ENCODE measurements at regions not wholly inside any gene's neighbourhood (a gene's known extent, or its start where the extent isn't known, plus 50 kb on each side); places are given as distances from the start of the nearest gene placed in this dataset.

DNA sequence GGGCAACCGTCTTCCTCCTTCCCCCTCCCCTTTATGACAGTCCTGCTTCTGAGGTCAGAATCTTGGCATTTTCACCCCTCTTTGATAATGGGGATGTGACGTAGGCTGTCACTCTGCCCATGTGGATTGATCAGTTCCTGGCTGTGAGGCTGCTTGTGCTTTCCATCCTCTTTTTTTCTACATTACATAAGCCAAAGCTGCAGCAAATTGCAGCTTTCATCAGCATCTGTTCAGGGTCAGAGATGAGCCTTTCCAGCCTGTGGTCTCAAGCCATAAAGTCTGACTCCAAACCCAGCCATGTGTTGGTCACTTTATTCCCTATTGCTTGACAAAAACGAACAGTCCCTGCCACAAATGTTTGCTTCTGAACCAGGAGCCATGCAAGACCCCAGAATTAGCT, 535.1 kb downstream of the CDH11 start:
- no peaks in the 10 kb centered on the region for H3K79me2 ChIP-seq (ENCODE audit: control insufficient read depth, insufficient read depth, low read length)
- no peaks in the 10 kb centered on the region for H4K20me1 ChIP-seq (ENCODE audit: control insufficient read depth, extremely low read depth, insufficient read depth, low read length)
- TF ChIP-seq EZH2 (IDR thresholded peaks at IDR 0.05; ENCODE audit: low read length): no peak
- TF ChIP-seq, protein P1, sequence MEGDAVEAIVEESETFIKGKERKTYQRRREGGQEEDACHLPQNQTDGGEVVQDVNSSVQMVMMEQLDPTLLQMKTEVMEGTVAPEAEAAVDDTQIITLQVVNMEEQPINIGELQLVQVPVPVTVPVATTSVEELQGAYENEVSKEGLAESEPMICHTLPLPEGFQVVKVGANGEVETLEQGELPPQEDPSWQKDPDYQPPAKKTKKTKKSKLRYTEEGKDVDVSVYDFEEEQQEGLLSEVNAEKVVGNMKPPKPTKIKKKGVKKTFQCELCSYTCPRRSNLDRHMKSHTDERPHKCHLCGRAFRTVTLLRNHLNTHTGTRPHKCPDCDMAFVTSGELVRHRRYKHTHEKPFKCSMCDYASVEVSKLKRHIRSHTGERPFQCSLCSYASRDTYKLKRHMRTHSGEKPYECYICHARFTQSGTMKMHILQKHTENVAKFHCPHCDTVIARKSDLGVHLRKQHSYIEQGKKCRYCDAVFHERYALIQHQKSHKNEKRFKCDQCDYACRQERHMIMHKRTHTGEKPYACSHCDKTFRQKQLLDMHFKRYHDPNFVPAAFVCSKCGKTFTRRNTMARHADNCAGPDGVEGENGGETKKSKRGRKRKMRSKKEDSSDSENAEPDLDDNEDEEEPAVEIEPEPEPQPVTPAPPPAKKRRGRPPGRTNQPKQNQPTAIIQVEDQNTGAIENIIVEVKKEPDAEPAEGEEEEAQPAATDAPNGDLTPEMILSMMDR (optimal IDR thresholded peaks at IDR 0.05 in 1 of 3, IDR thresholded peaks at IDR 0.05 in 1 of 3, conservative IDR thresholded peaks at IDR 0.05 in 1 of 3; ENCODE audit: extremely low read depth in 1 of 3, insufficient read depth in 2 of 3, low read length in 3 of 3): no peak
- FAIRE-seq: no peak
- no peak overlapping the region for H3K27ac ChIP-seq (ENCODE audit: control insufficient read depth, insufficient read depth, low read length)
- H3K9ac ChIP-seq (ENCODE audit: control insufficient read depth, extremely low read depth, insufficient read depth, low read length): no peak overlapping the region
- H3K4me1 ChIP-seq (ENCODE audit: control insufficient read depth, extremely low read depth, insufficient read depth, low read length): no peaks in the 10 kb centered on the region
- no peaks in the 10 kb centered on the region for H3K36me3 ChIP-seq (ENCODE audit: control insufficient read depth in 2 of 2, extremely low read depth in 1 of 2, insufficient read depth in 2 of 2, low read length in 2 of 2)
- no peaks in the 10 kb centered on the region for H3K9me3 ChIP-seq (ENCODE audit: control insufficient read depth, low read depth, low read length)
- no peak for DNase-seq (ENCODE audit: low read depth, low spot score)
- no peaks in the 10 kb centered on the region for H3K27me3 ChIP-seq (ENCODE audit: control insufficient read depth, extremely low read depth, insufficient read depth, low read length)
- no peaks in the 10 kb centered on the region for H3K9me1 ChIP-seq (ENCODE audit: control insufficient read depth, extremely low read depth, insufficient read depth, low read length)
- H2AFZ ChIP-seq (ENCODE audit: control insufficient read depth, low read length): no peak overlapping the region
- H3K4me2 ChIP-seq (ENCODE audit: control insufficient read depth, extremely low read depth, insufficient read depth, low read depth, low read length): no peak overlapping the region
- H3K4me3 ChIP-seq (ENCODE audit: control insufficient read depth in 2 of 3, extremely low read depth in 1 of 3, insufficient read depth in 2 of 3, low read depth in 1 of 3, low read length in 3 of 3): no peak overlapping the region
- dilution Hi-C loops (cut with MboI; ENCODE audit: extremely low pct_ligation_motif_present, low sequenced_read_pairs): no loop called here

DNA sequence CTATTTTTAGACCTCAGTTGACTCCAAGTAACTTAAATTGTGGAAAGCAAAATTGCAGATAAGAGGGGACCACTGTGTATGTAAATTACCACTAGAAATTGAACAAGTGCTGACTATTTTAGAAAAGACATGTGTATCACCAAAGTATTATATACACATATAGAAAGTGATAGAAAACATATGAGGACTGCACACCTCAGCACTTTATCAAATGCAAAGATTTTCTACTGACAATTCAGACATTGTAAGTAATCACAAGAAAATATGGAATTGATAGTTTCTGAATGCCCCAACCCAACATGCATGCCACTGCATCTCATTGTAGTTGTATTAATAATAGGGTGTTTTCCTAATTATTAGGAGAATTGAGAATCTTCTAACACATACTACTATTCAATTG, 536.5 kb downstream of the CDH11 start:
- no peak for FAIRE-seq
- Histone ChIP-seq H4K20me1 (ENCODE audit: control insufficient read depth, extremely low read depth, insufficient read depth, low read length) (no peaks in the 10 kb centered on the region), H3K4me3 (ENCODE audit: control insufficient read depth in 2 of 3, extremely low read depth in 1 of 3, insufficient read depth in 2 of 3, low read depth in 1 of 3, low read length in 3 of 3) (no peak overlapping the region), H3K27me3 (ENCODE audit: control insufficient read depth, extremely low read depth, insufficient read depth, low read length) (no peaks in the 10 kb centered on the region), H3K9ac (ENCODE audit: control insufficient read depth, extremely low read depth, insufficient read depth, low read length) (no peak overlapping the region), H3K4me1 (ENCODE audit: control insufficient read depth, extremely low read depth, insufficient read depth, low read length) (no peaks in the 10 kb centered on the region), H3K79me2 (ENCODE audit: control insufficient read depth, insufficient read depth, low read length) (no peaks in the 10 kb centered on the region), H3K27ac (ENCODE audit: control insufficient read depth, insufficient read depth, low read length) (no peak overlapping the region), H2AFZ (ENCODE audit: control insufficient read depth, low read length) (no peak overlapping the region), H3K4me2 (ENCODE audit: control insufficient read depth, extremely low read depth, insufficient read depth, low read depth, low read length) (no peak overlapping the region), H3K36me3 (ENCODE audit: control insufficient read depth in 2 of 2, extremely low read depth in 1 of 2, insufficient read depth in 2 of 2, low read length in 2 of 2) (no peaks in the 10 kb centered on the region), H3K9me3 (ENCODE audit: control insufficient read depth, low read depth, low read length) (no peaks in the 10 kb centered on the region), H3K9me1 (ENCODE audit: control insufficient read depth, extremely low read depth, insufficient read depth, low read length) (no peaks in the 10 kb centered on the region)
- dilution Hi-C loops (cut with MboI; ENCODE audit: extremely low pct_ligation_motif_present, low sequenced_read_pairs): no loop called here
- TF ChIP-seq, protein P1 (optimal IDR thresholded peaks at IDR 0.05 in 1 of 3, IDR thresholded peaks at IDR 0.05 in 1 of 3, conservative IDR thresholded peaks at IDR 0.05 in 1 of 3; ENCODE audit: extremely low read depth in 1 of 3, insufficient read depth in 2 of 3, low read length in 3 of 3): no peak
- TF ChIP-seq EZH2 (IDR thresholded peaks at IDR 0.05; ENCODE audit: low read length): no peak
- no peak for DNase-seq (ENCODE audit: low read depth, low spot score)

All from keratinocyte (primary cell).